ENCODE measurements at regions not wholly inside any gene's neighbourhood (a gene's known extent, or its start where the extent isn't known, plus 50 kb on each side); places are given as distances from the start of the nearest gene placed in this dataset.

DNA sequence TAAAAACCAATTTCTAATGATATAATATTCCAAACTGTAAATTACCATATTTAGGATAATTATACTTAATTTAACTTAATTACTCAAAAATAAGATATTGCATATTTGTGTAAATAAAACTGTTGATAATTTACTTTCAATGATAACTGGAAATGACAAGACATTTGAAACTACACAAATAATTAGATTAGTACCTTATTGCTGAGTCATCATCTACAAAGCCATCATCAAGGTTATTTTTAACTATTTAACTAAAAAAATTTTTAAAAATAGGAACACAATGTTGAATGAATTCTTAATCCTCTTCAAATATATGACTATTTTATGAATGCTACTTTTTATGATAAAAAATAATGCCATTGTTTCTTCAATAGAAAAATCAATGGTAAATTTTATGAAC lies 364.3 kb downstream of the SLITRK6 start:
- TF ChIP-seq, protein P1, sequence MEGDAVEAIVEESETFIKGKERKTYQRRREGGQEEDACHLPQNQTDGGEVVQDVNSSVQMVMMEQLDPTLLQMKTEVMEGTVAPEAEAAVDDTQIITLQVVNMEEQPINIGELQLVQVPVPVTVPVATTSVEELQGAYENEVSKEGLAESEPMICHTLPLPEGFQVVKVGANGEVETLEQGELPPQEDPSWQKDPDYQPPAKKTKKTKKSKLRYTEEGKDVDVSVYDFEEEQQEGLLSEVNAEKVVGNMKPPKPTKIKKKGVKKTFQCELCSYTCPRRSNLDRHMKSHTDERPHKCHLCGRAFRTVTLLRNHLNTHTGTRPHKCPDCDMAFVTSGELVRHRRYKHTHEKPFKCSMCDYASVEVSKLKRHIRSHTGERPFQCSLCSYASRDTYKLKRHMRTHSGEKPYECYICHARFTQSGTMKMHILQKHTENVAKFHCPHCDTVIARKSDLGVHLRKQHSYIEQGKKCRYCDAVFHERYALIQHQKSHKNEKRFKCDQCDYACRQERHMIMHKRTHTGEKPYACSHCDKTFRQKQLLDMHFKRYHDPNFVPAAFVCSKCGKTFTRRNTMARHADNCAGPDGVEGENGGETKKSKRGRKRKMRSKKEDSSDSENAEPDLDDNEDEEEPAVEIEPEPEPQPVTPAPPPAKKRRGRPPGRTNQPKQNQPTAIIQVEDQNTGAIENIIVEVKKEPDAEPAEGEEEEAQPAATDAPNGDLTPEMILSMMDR (IDR thresholded peaks at IDR 0.05), result no peak
- TF ChIP-seq EZH2 (IDR thresholded peaks at IDR 0.05; ENCODE audit: borderline replicate concordance, insufficient read depth, low read depth, low read length, poor library complexity, severe bottlenecking), result no peak

Measured in B cell (primary cell).